ENCODE measurements at regions not wholly inside any gene's neighbourhood (a gene's known extent, or its start where the extent isn't known, plus 50 kb on each side); places are given as distances from the start of the nearest gene placed in this dataset.

DNA sequence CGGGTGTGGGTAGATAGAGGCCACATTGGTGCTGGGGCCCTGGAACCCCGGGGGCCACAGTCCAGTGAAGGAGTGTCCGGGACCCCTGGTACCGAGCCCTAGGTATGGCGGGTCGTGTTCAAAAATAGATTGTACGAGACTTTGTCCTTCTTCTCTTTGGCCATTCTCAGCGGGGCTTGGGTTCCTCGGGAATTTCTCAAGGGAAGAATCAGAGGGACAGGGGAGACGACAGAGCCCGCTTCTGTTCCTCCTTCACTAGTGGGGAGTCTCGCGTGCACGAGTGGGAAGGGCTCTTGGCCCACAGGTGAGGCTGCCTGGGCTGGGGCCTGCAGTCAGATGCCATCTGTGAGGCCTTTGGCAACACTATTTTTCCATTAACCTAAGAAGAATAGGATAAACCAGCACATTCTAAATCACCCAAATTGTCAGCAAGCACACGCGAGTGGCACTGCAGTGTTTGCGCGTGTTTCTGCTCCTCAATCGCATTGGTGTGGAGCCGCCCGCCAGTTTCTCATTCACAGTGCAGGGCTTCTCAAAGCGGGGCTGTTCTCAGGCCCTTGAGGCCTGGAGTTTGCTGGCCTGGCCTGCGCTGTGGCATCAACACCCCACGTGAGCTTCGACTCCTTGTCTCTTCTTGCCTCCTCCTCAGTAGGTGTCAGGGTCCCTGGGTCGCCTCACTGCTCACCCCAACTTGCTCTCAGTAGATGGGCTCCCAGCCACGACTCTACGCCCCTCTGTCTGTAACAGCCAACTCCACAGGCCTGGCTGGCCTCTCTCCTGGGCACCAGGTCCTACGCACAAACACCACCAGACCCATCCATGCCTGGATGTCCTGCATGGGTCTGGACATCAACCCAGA is 187.6 kb upstream of the SHH start:
- no peaks in the 10 kb centered on the region for H4K20me1 ChIP-seq (ENCODE audit: control insufficient read depth, extremely low read depth, insufficient read depth, low read length)
- DNase-seq (ENCODE audit: low read depth in 2 of 2), result no peak
- H3K4me2 ChIP-seq (ENCODE audit: extremely low read depth, insufficient read depth, low read length), result no peak overlapping the region
- no peaks in the 10 kb centered on the region for H3K36me3 ChIP-seq (ENCODE audit: control insufficient read depth, insufficient read depth, low read length)
- H2AFZ ChIP-seq (ENCODE audit: low read length), result no peak overlapping the region
- H3K4me3 ChIP-seq (replicated peaks in 1 of 4; ENCODE audit: control extremely low read depth in 1 of 4, insufficient read depth in 1 of 4, low read depth in 3 of 4, low read length in 4 of 4), result no peak overlapping the region
- H3K9me3 ChIP-seq (ENCODE audit: control insufficient read depth, insufficient read depth, low read depth, low read length), result no peaks in the 10 kb centered on the region
- no peak overlapping the region for H3K9ac ChIP-seq (ENCODE audit: insufficient read depth, low read length)
- H3K4me1 ChIP-seq (ENCODE audit: control insufficient read depth, extremely low read depth, insufficient read depth, low read length), result no peaks in the 10 kb centered on the region
- TF ChIP-seq, protein P1, sequence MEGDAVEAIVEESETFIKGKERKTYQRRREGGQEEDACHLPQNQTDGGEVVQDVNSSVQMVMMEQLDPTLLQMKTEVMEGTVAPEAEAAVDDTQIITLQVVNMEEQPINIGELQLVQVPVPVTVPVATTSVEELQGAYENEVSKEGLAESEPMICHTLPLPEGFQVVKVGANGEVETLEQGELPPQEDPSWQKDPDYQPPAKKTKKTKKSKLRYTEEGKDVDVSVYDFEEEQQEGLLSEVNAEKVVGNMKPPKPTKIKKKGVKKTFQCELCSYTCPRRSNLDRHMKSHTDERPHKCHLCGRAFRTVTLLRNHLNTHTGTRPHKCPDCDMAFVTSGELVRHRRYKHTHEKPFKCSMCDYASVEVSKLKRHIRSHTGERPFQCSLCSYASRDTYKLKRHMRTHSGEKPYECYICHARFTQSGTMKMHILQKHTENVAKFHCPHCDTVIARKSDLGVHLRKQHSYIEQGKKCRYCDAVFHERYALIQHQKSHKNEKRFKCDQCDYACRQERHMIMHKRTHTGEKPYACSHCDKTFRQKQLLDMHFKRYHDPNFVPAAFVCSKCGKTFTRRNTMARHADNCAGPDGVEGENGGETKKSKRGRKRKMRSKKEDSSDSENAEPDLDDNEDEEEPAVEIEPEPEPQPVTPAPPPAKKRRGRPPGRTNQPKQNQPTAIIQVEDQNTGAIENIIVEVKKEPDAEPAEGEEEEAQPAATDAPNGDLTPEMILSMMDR (conservative IDR thresholded peaks at IDR 0.05 in 1 of 2, IDR thresholded peaks at IDR 0.05 in 1 of 2; ENCODE audit: low read depth in 1 of 2, low read length in 2 of 2), result no peak
- no peak for TF ChIP-seq EZH2 (IDR thresholded peaks at IDR 0.05; ENCODE audit: low read length, missing control alignments)
- H3K27me3 ChIP-seq (ENCODE audit: control insufficient read depth, insufficient read depth, low read length), result no peaks in the 10 kb centered on the region
- no peaks in the 10 kb centered on the region for H3K79me2 ChIP-seq (ENCODE audit: control insufficient read depth, insufficient read depth, low read length)
- no peak overlapping the region for H3K27ac ChIP-seq (ENCODE audit: insufficient read depth, low read length)

DNA sequence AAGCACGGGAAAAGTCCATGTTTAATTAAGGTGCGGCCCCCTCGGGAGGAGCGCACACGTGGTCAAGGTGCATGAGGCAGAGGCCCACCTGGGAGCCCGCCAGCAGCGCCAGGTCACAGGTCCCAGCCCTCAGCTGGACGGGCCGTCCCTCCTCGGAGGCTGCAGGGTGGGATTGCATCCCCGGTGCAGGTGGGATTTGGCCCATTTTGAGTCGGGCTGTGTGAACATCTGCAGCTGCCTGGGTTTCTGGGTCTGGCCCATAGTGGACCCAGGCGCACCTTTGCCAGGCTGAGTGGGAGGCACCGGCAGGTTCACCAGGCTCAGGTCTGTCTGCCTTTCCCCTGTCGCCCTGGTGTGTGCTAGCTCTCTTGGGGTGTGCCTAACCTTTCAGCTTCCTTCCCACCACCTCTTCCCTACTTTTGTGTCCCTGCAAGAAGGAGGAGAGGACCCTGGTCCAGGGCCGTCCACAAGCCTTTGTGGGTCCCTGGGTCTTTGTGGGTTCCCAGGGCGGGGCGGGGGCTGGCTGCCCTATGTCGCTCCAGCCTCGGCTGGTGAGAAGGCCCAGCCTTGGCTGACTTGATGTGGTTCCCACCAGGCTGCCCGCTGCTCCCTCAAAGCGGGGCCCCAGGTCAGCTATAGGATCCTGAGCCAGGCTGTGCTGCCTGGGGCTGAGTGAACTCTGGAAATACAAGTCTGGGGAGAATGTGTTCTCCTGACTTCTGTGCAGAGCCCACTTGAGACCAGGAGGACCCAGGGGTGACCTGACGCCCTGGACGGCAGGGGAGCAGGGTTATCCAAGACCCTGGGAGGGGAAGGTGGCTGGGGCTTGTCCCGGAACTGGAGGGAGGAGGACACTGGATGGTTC is 186.7 kb upstream of the SHH start:
- Histone ChIP-seq H3K4me1 (ENCODE audit: control insufficient read depth, extremely low read depth, insufficient read depth, low read length) (no peaks in the 10 kb centered on the region), H3K27me3 (ENCODE audit: control insufficient read depth, insufficient read depth, low read length) (no peaks in the 10 kb centered on the region), H3K9me3 (ENCODE audit: control insufficient read depth, insufficient read depth, low read depth, low read length) (no peaks in the 10 kb centered on the region), H3K9ac (ENCODE audit: insufficient read depth, low read length) (no peak overlapping the region), H3K27ac (ENCODE audit: insufficient read depth, low read length) (no peak overlapping the region), H3K4me3 (replicated peaks in 1 of 4; ENCODE audit: control extremely low read depth in 1 of 4, insufficient read depth in 1 of 4, low read depth in 3 of 4, low read length in 4 of 4) (no peak overlapping the region), H4K20me1 (ENCODE audit: control insufficient read depth, extremely low read depth, insufficient read depth, low read length) (no peaks in the 10 kb centered on the region), H3K36me3 (ENCODE audit: control insufficient read depth, insufficient read depth, low read length) (no peaks in the 10 kb centered on the region), H3K4me2 (ENCODE audit: extremely low read depth, insufficient read depth, low read length) (no peak overlapping the region), H2AFZ (ENCODE audit: low read length) (no peak overlapping the region), H3K79me2 (ENCODE audit: control insufficient read depth, insufficient read depth, low read length) (no peaks in the 10 kb centered on the region)
- TF ChIP-seq EZH2 (IDR thresholded peaks at IDR 0.05; ENCODE audit: low read length, missing control alignments), result no peak
- TF ChIP-seq, protein P1 (conservative IDR thresholded peaks at IDR 0.05 in 1 of 2, IDR thresholded peaks at IDR 0.05 in 1 of 2; ENCODE audit: low read depth in 1 of 2, low read length in 2 of 2), result no peak
- no peak for DNase-seq (ENCODE audit: low read depth in 2 of 2)

DNA sequence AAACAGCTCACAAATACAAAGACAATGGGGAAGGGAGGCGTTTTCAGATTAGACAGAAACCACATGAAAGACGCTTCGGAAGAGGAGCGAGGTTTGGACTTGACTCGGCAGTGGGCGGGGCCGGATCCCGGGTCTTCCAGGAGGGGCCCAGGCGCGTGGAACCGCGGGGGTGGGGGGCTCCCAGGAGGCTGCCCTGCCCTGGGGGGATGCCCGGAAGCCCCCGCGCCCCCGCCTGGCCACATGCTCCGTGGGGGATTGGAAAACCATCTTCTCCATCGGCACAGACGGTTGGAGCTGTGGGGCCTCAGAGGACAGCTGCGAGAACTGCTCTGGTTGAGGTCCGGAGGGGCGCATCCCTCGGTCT is 186.0 kb upstream of the SHH start:
- no peak overlapping the region for H2AFZ ChIP-seq (ENCODE audit: low read length)
- H3K79me2 ChIP-seq (ENCODE audit: control insufficient read depth, insufficient read depth, low read length), result no peaks in the 10 kb centered on the region
- H3K9me3 ChIP-seq (ENCODE audit: control insufficient read depth, insufficient read depth, low read depth, low read length), result no peaks in the 10 kb centered on the region
- no peak overlapping the region for H3K9ac ChIP-seq (ENCODE audit: insufficient read depth, low read length)
- no peaks in the 10 kb centered on the region for H4K20me1 ChIP-seq (ENCODE audit: control insufficient read depth, extremely low read depth, insufficient read depth, low read length)
- H3K36me3 ChIP-seq (ENCODE audit: control insufficient read depth, insufficient read depth, low read length), result no peaks in the 10 kb centered on the region
- no peak overlapping the region for H3K4me2 ChIP-seq (ENCODE audit: extremely low read depth, insufficient read depth, low read length)
- H3K4me3 ChIP-seq (replicated peaks in 1 of 4; ENCODE audit: control extremely low read depth in 1 of 4, insufficient read depth in 1 of 4, low read depth in 3 of 4, low read length in 4 of 4), result no peak overlapping the region
- no peaks in the 10 kb centered on the region for H3K4me1 ChIP-seq (ENCODE audit: control insufficient read depth, extremely low read depth, insufficient read depth, low read length)
- H3K27ac ChIP-seq (ENCODE audit: insufficient read depth, low read length), result no peak overlapping the region
- TF ChIP-seq EZH2 (IDR thresholded peaks at IDR 0.05; ENCODE audit: low read length, missing control alignments), result no peak
- TF ChIP-seq, protein P1 (conservative IDR thresholded peaks at IDR 0.05 in 1 of 2, IDR thresholded peaks at IDR 0.05 in 1 of 2; ENCODE audit: low read depth in 1 of 2, low read length in 2 of 2), result no peak
- DNase-seq (ENCODE audit: low read depth in 2 of 2), result no peak
- no peaks in the 10 kb centered on the region for H3K27me3 ChIP-seq (ENCODE audit: control insufficient read depth, insufficient read depth, low read length)
